ENCODE measurements at regions not wholly inside any gene's neighbourhood (a gene's known extent, or its start where the extent isn't known, plus 50 kb on each side); places are given as distances from the start of the nearest gene placed in this dataset.

GRCh38 chrX:138938003-138938402, 226.5 kb upstream of the FGF13 start:
- Histone ChIP-seq H4K8ac (replicated peaks; ENCODE audit: insufficient read length, low read depth, low read length) (no peak overlapping the region), H2BK120ac (ENCODE audit: low read depth, low read length, poor library complexity, severe bottlenecking) (no peak overlapping the region), H3K9ac (ENCODE audit: extremely low read depth, insufficient read length, low read length) (no peak overlapping the region), H3K18ac (ENCODE audit: insufficient read length, low read depth, low read length) (no peak overlapping the region), H3K14ac (ENCODE audit: insufficient read depth, low read length) (no peak overlapping the region), H3K4me1 (ENCODE audit: insufficient read depth, low read length) (peaks cover 2% of the 10 kb centered on the region; the same call in 1 of the 2 replicates), H2AK5ac (ENCODE audit: insufficient read length, low read length) (no peak overlapping the region), H3K4me2 (ENCODE audit: insufficient read depth, insufficient read length, low read length) (no peak overlapping the region), H3T11ph (ENCODE audit: low read length) (no peak overlapping the region), H2BK20ac (ENCODE audit: low read depth, low read length, poor library complexity, severe bottlenecking) (no peak overlapping the region), H3K4ac (ENCODE audit: low read depth, low read length) (no peak overlapping the region), H4K91ac (ENCODE audit: insufficient read length, low read depth, low read length) (no peak overlapping the region), H3K79me1 (ENCODE audit: insufficient read depth, low read depth, low read length, poor library complexity, severe bottlenecking) (no peaks in the 10 kb centered on the region), H4K5ac (ENCODE audit: insufficient read length, low read depth, low read length) (no peak overlapping the region), H3K79me2 (ENCODE audit: insufficient read depth, low read length) (no peaks in the 10 kb centered on the region), H3K23ac (ENCODE audit: insufficient read length, low read depth, low read length) (no peak overlapping the region), H4K20me1 (ENCODE audit: control insufficient read depth, insufficient read depth, insufficient read length) (no peaks in the 10 kb centered on the region), H3K9me3 (ENCODE audit: control insufficient read depth, low read depth, low read length) (no peaks in the 10 kb centered on the region), H3K56ac (ENCODE audit: insufficient read length, low read depth, low read length) (no peak overlapping the region), H3K23me2 (ENCODE audit: insufficient read length, low read depth, low read length, poor library complexity, severe bottlenecking) (no peaks in the 10 kb centered on the region), H3K27ac (ENCODE audit: insufficient read length, low read depth, low read length) (no peak overlapping the region), H3K27me3 (ENCODE audit: insufficient read depth, low read length) (no peaks in the 10 kb centered on the region), H2BK12ac (ENCODE audit: insufficient read length, low read depth, low read length) (no peak overlapping the region), H2AFZ (ENCODE audit: low read length) (no peak overlapping the region), H2BK15ac (ENCODE audit: low read depth, low read length) (no peak overlapping the region), H2BK5ac (ENCODE audit: insufficient read length, low read length) (no peak overlapping the region)
- WGBS (ENCODE audit: extremely low coverage, insufficient read length, low lambda C conversion rate) = no CpG with 5 or more reads among the region's 1 CpG
- DNase-seq = no peak
- H3K27me3 Mint-ChIP-seq (ENCODE audit: low read depth) = no peaks in the 10 kb centered on the region
- no peaks in the 10 kb centered on the region; a peak in 1 of 7 replicates for H3K36me3 Mint-ChIP-seq (ENCODE audit: insufficient read depth in 1 of 3, low read depth in 3 of 3)
- no peak overlapping the region for H3K4me3 Mint-ChIP-seq
- no peak overlapping the region for H3K27ac Mint-ChIP-seq
- peaks cover 8 to 13% of the 10 kb centered on the region in 2 experiments; a peak in 3 of 4 replicates for H3K4me1 Mint-ChIP-seq
- no peak for TF ChIP-seq CTCF (conservative IDR thresholded peaks at IDR 0.05)
- H3K9me3 Mint-ChIP-seq = peaks cover 0 to 38% of the 10 kb centered on the region in 2 experiments; a peak in 2 of 5 replicates
